Right atrium auricular region (tissue), 2 donors: ENCODE measurements at regions not wholly inside any gene's neighbourhood (a gene's known extent, or its start where the extent isn't known, plus 50 kb on each side); places are given as distances from the start of the nearest gene placed in this dataset.

Experiments
- DNase-seq: peaks from one replicate; pipeline ENCODE4 v3.0.0-alpha.2; 2019; ENCODE audit warnings: low spot score
- H3K27ac ChIP-seq, 2 donors: fragments of 200-600 bp; sonication (generic); 1 replicate in 1 of 2; 2 replicates in 1 of 2; pipeline ENCODE4 v1.5.1; 2016 to 2019
- H3K27me3 ChIP-seq, 2 donors: fragments of 200-600 bp; sonication (generic); one replicate each; pipeline versions ENCODE4 v1.5.1 to v1.6.0; 2017 to 2019
- H3K36me3 ChIP-seq: fragments of 200-600 bp; sonication (generic); one replicate; pipeline ENCODE4 v1.5.1; 2016
- H3K4me1 ChIP-seq, 2 donors: fragments of 200-600 bp; sonication (generic); one replicate each; pipeline versions ENCODE4 v1.5.1 to v1.6.0; 2017 to 2019
- H3K4me3 ChIP-seq, 2 donors: fragments of 200-600 bp; sonication (generic); 1 replicate in 1 of 2; 2 replicates in 1 of 2; pipeline ENCODE4 v1.5.1; 2017 to 2019; ENCODE audit warnings: mild to moderate bottlenecking in 1 of 2, moderate library complexity in 1 of 2
- H3K9me3 ChIP-seq, 2 donors: fragments of 200-600 bp; sonication (generic); one replicate each; pipeline ENCODE4 v1.5.1; 2019
- TF ChIP-seq, protein P1 (sequence below), 2 donors: fragments of 200-600 bp; sonication (generic); IDR thresholded peaks; one replicate each; pipeline ENCODE4 v1.5.1; 2019; ENCODE audit warnings: antibody characterized with exemption in 2 of 2

- Histone ChIP-seq H3K9me3 (no peaks in the 10 kb centered on the region), H3K4me1 (no peaks in the 10 kb centered on the region), H3K4me3 (no peak overlapping the region), H3K27me3 (no peaks in the 10 kb centered on the region), H3K27ac (no peak overlapping the region), H3K36me3 (no peaks in the 10 kb centered on the region)
- DNase-seq, result no peak
- TF ChIP-seq, protein P1, sequence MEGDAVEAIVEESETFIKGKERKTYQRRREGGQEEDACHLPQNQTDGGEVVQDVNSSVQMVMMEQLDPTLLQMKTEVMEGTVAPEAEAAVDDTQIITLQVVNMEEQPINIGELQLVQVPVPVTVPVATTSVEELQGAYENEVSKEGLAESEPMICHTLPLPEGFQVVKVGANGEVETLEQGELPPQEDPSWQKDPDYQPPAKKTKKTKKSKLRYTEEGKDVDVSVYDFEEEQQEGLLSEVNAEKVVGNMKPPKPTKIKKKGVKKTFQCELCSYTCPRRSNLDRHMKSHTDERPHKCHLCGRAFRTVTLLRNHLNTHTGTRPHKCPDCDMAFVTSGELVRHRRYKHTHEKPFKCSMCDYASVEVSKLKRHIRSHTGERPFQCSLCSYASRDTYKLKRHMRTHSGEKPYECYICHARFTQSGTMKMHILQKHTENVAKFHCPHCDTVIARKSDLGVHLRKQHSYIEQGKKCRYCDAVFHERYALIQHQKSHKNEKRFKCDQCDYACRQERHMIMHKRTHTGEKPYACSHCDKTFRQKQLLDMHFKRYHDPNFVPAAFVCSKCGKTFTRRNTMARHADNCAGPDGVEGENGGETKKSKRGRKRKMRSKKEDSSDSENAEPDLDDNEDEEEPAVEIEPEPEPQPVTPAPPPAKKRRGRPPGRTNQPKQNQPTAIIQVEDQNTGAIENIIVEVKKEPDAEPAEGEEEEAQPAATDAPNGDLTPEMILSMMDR (IDR thresholded peaks at IDR 0.05), result no peak
These were observed 341.8 kb downstream of the MAN2A1 start for GRCh38 chr5:110031402-110032140.

DNA sequence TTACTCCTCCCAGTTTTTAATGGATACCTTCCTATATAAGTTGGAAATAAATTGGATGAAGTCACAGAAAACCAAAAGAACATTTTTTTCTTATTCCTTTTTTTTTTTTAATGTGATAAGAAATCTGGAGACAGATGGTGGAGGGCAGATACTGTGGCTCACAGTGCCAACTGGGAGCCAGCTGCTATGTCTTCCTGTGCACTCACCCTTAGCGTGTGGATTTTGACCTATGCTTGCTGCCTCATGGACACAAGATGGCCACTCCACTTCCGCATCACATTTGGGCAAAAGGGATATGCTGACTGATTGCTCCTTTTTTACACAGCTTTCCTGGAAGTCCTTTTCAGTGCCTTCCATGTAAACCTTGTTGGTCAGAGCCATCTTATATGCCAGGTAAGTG, 342.6 kb downstream of the MAN2A1 start:
- Histone ChIP-seq H3K4me3 (no peak overlapping the region), H3K9me3 (no peaks in the 10 kb centered on the region), H3K4me1 (no peaks in the 10 kb centered on the region), H3K27me3 (no peaks in the 10 kb centered on the region), H3K27ac (no peak overlapping the region), H3K36me3 (no peaks in the 10 kb centered on the region)
- DNase-seq, result no peak
- TF ChIP-seq, protein P1 (IDR thresholded peaks at IDR 0.05), result no peak

- Histone ChIP-seq H3K27ac (no peak overlapping the region), H3K27me3 (no peaks in the 10 kb centered on the region), H3K4me1 (no peaks in the 10 kb centered on the region), H3K4me3 (no peak overlapping the region), H3K36me3 (no peaks in the 10 kb centered on the region), H3K9me3 (no peaks in the 10 kb centered on the region)
- TF ChIP-seq, protein P1 (IDR thresholded peaks at IDR 0.05), result no peak
- DNase-seq, result no peak
These were observed 344.4 kb downstream of the MAN2A1 start for GRCh38 chr5:110034056-110034600.

GRCh38 chr5:110038297-110038997, 348.7 kb downstream of the MAN2A1 start:
- Histone ChIP-seq H3K9me3 (peaks cover 0 to 9% of the 10 kb centered on the region in 2 donors), H3K4me1 (no peaks in the 10 kb centered on the region), H3K4me3 (no peak overlapping the region), H3K36me3 (no peaks in the 10 kb centered on the region), H3K27ac (no peak overlapping the region), H3K27me3 (no peaks in the 10 kb centered on the region)
- DNase-seq, result no peak
- TF ChIP-seq, protein P1 (IDR thresholded peaks at IDR 0.05), result no peak

- no peak for DNase-seq
- no peaks in the 10 kb centered on the region for H3K27me3 ChIP-seq
- no peaks in the 10 kb centered on the region for H3K36me3 ChIP-seq
- H3K27ac ChIP-seq, result no peak overlapping the region
- H3K4me3 ChIP-seq, result no peak overlapping the region
- H3K4me1 ChIP-seq, result no peaks in the 10 kb centered on the region
- peaks cover 0 to 9% of the 10 kb centered on the region in 2 donors for H3K9me3 ChIP-seq
- TF ChIP-seq, protein P1 (IDR thresholded peaks at IDR 0.05), result no peak
These were observed 350.5 kb downstream of the MAN2A1 start for GRCh38 chr5:110040178-110040577.
